HUES64 (cell line): ENCODE measurements at regions not wholly inside any gene's neighbourhood (a gene's known extent, or its start where the extent isn't known, plus 50 kb on each side); places are given as distances from the start of the nearest gene placed in this dataset.

ENCODE experiments used
- H3K27ac ChIP-seq: 2 replicates; pipeline ENCODE4 v1.7.0; 2013; ENCODE audit warnings: low read depth, low read length, inconsistent platforms
- H3K27me3 ChIP-seq: 2 replicates; pipeline ENCODE4 v1.6.1; 2013; ENCODE audit warnings: mild to moderate bottlenecking, low read length; ENCODE audit not compliant: insufficient read depth
- H3K36me3 ChIP-seq: 2 replicates; pipeline ENCODE4 v1.6.1; 2013; ENCODE audit warnings: mild to moderate bottlenecking, low read length; ENCODE audit not compliant: insufficient read depth
- H3K4me1 ChIP-seq: 2 replicates; pipeline ENCODE4 v1.6.1; 2013; ENCODE audit warnings: mild to moderate bottlenecking, low read length, moderate library complexity; ENCODE audit not compliant: insufficient read depth
- H3K4me3 ChIP-seq: 2 replicates; pipeline ENCODE4 v1.5.1; 2013; ENCODE audit warnings: mild to moderate bottlenecking, low read length, moderate library complexity
- H3K9ac ChIP-seq: 2 replicates; pipeline ENCODE4 v1.6.1; 2013; ENCODE audit warnings: mild to moderate bottlenecking, low read depth, low read length
- H3K9me3 ChIP-seq: 2 replicates; pipeline ENCODE4 v1.6.1; 2013; ENCODE audit warnings: low read depth, low read length; ENCODE audit not compliant: insufficient read depth
- WGBS: fragments of 150-250, 120-280 bp; methylation state at CpG from one replicate; pipeline ENCODE4 v1.1.7; 2013; ENCODE audit warnings: missing lambda C conversion rate; 5-methylcytosine and 5-hydroxymethylcytosine counted together

- Histone ChIP-seq H3K4me1 (no peaks in the 10 kb centered on the region), H3K4me3 (no peak overlapping the region), H3K9ac (no peak overlapping the region), H3K9me3 (peaks cover 18% of the 10 kb centered on the region), H3K27me3 (no peaks in the 10 kb centered on the region), H3K27ac (no peak overlapping the region), H3K36me3 (no peaks in the 10 kb centered on the region)
- WGBS: 92% methylated on average over 2 of the region's 2 CpGs
Measured at GRCh38 chr3:168154089-168154488, 58.4 kb upstream of the GOLIM4 start.

- Histone ChIP-seq H3K4me1 (no peaks in the 10 kb centered on the region), H3K9me3 (peaks cover 18% of the 10 kb centered on the region), H3K9ac (no peak overlapping the region), H3K27me3 (no peaks in the 10 kb centered on the region), H3K27ac (no peak overlapping the region), H3K4me3 (no peak overlapping the region), H3K36me3 (no peaks in the 10 kb centered on the region)
- 97% methylated on average over 1 of the region's 1 CpG for WGBS
Measured at GRCh38 chr3:168152149-168152548, 56.4 kb upstream of the GOLIM4 start.
